GM19328 (cell line): ENCODE measurements at regions not wholly inside any gene's neighbourhood (a gene's known extent, or its start where the extent isn't known, plus 50 kb on each side); places are given as distances from the start of the nearest gene placed in this dataset.
"Not testable (repeated sequence)": the region's sequence is repeated elsewhere in the genome, so short reads cannot be mapped to it uniquely, and the experiment has no call there.

Experiments
- ATAC-seq: cut with Tn5 transposase; IDR thresholded peaks from one replicate; pipeline ENCODE4 v1.9.1; 2021; ENCODE audit warnings: mild to moderate bottlenecking, moderate library complexity; ENCODE audit not compliant: unreplicated experiment

GRCh38 chr14:49250109-49250508, 336.1 kb downstream of the RPS29 start:
- ATAC-seq, result no peak

- no peak for ATAC-seq
Measured at GRCh38 chr14:49249022-49249421, 337.2 kb downstream of the RPS29 start.

- not testable (repeated sequence) for ATAC-seq
Measured at GRCh38 chr14:49243777-49244176, 342.4 kb downstream of the RPS29 start.

GRCh38 chr14:49240383-49240782, 345.8 kb downstream of the RPS29 start:
- no peak for ATAC-seq

GRCh38 chr14:49228552-49228951, 357.6 kb downstream of the RPS29 start:
- no peak for ATAC-seq

- ATAC-seq, result no peak
Measured at GRCh38 chr14:49221316-49221715, 364.9 kb downstream of the RPS29 start.

- ATAC-seq, result no peak
Measured at GRCh38 chr14:49220492-49220891, 365.7 kb downstream of the RPS29 start.

- no peak for ATAC-seq
Measured at GRCh38 chr14:49218436-49219092, 367.6 kb downstream of the RPS29 start.

GRCh38 chr14:49212721-49213120, 373.5 kb downstream of the RPS29 start:
- no peak for ATAC-seq

- no peak for ATAC-seq
Measured at GRCh38 chr14:49209416-49209815, 376.8 kb downstream of the RPS29 start.

GRCh38 chr14:49206828-49207227, 379.4 kb downstream of the RPS29 start:
- ATAC-seq, result no peak

GRCh38 chr14:49203676-49204075, 382.5 kb downstream of the RPS29 start:
- no peak for ATAC-seq

GRCh38 chr14:49199159-49199558, 387.0 kb downstream of the RPS29 start:
- no peak for ATAC-seq

GRCh38 chr14:49196327-49196726, 389.9 kb downstream of the RPS29 start:
- no peak for ATAC-seq

- no peak for ATAC-seq
Measured at GRCh38 chr14:49194067-49194466, 392.1 kb downstream of the RPS29 start.

- ATAC-seq, result peak; percentile 82
Measured at GRCh38 chr14:49193332-49194065, 392.7 kb downstream of the RPS29 start.

- no peak for ATAC-seq
Measured at GRCh38 chr14:49191380-49191779, 394.8 kb downstream of the RPS29 start.

- no peak for ATAC-seq
Measured at GRCh38 chr14:49189375-49189774, 396.8 kb downstream of the RPS29 start.

GRCh38 chr14:49187799-49188198, 398.4 kb downstream of the RPS29 start:
- ATAC-seq, result no peak

GRCh38 chr14:49173765-49174373, 412.3 kb downstream of the RPS29 start:
- ATAC-seq, result peak; percentile 97

GRCh38 chr14:49164074-49164473, 422.1 kb downstream of the RPS29 start:
- no peak for ATAC-seq

- ATAC-seq, result no peak
Measured at GRCh38 chr14:49160983-49161382, 425.2 kb downstream of the RPS29 start.
